B cell (primary cell): ENCODE measurements at regions not wholly inside any gene's neighbourhood (a gene's known extent, or its start where the extent isn't known, plus 50 kb on each side); places are given as distances from the start of the nearest gene placed in this dataset.
A peak's percentile ranks its signal among the peaks of the same experiment; 100 is the strongest.

Experiments used
- EZH2 ChIP-seq: IDR thresholded peaks from 2 replicates; pipeline ENCODE4 v1.6.1; 2012; ENCODE audit warnings: borderline replicate concordance, low read depth, mild to moderate bottlenecking, moderate library complexity, low read length; ENCODE audit not compliant: insufficient read depth, poor library complexity, severe bottlenecking
- TF ChIP-seq, protein P1 (sequence below): fragments of 200-600 bp; IDR thresholded peaks from one replicate; pipeline ENCODE4 v1.8.0; 2022; ENCODE audit warnings: antibody characterized with exemption, mild to moderate bottlenecking

DNA sequence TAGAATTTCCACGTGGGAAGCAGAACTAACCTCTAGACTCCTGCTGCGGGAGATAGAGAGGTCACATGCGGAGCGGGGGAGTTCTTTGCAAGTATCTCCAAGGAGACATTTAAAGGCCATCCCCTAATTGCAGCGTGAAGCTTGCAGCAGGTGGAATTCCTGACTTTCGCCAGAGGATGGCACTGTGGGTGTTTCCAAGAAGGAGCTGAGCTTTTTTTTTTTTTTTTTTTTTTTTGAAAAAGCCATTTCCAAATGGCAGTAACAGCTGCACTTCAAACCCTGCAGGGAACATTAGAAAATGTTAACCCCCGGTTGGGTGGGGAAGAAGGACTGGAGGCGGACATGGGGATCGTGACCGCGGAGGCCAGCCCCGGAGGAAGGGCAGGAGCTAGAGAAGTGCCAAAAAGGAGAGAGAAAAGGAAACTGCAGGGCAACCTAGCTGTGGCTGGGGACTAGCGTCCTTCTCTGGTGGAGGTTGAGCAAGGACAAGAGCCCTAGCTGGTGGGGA lies 487.7 kb downstream of the TYW1 start:
- TF ChIP-seq EZH2: no peak
- TF ChIP-seq, protein P1, sequence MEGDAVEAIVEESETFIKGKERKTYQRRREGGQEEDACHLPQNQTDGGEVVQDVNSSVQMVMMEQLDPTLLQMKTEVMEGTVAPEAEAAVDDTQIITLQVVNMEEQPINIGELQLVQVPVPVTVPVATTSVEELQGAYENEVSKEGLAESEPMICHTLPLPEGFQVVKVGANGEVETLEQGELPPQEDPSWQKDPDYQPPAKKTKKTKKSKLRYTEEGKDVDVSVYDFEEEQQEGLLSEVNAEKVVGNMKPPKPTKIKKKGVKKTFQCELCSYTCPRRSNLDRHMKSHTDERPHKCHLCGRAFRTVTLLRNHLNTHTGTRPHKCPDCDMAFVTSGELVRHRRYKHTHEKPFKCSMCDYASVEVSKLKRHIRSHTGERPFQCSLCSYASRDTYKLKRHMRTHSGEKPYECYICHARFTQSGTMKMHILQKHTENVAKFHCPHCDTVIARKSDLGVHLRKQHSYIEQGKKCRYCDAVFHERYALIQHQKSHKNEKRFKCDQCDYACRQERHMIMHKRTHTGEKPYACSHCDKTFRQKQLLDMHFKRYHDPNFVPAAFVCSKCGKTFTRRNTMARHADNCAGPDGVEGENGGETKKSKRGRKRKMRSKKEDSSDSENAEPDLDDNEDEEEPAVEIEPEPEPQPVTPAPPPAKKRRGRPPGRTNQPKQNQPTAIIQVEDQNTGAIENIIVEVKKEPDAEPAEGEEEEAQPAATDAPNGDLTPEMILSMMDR: peak; percentile 46
